GM12878 (cell line): ENCODE measurements at regions not wholly inside any gene's neighbourhood (a gene's known extent, or its start where the extent isn't known, plus 50 kb on each side); places are given as distances from the start of the nearest gene placed in this dataset.
"Not testable (repeated sequence)": the region's sequence is repeated elsewhere in the genome, so short reads cannot be mapped to it uniquely, and the experiment has no call there.

Experiments
- ATAC-seq: fragments of 200-7000 bp; cut with Tn5 transposase; 3 replicates; pipeline ENCODE4 v1.9.1; 2020; ENCODE audit warnings: mild to moderate bottlenecking, moderate library complexity
- BruUV-seq: library from RNA; stranded (reverse); fragments of 400-500 nt; replicated peaks from 2 replicates; lab custom pipeline; 2021; lab: Mats Ljungman, UMichigan
- CTCF ChIA-PET: fragments of 300-600 bp; sonication (Branson Sonifier 250); formaldehyde crosslinking; extraction: SDS; loops from one replicate; lab custom pipeline; 2021; ENCODE audit warnings: inconsistent platforms; lab: Yijun Ruan, JAX
- POLR2A ChIA-PET: fragments of 350-600 bp; formaldehyde crosslinking; extraction: SDS; loops from one replicate; lab custom pipeline; 2021; ENCODE audit warnings: inconsistent platforms; lab: Charles Lee
- RAD21 ChIA-PET: fragments of 300-600 bp; sonication (Branson Sonifier 250); formaldehyde crosslinking; loops from one replicate; lab custom pipeline; 2023; ENCODE audit warnings: antibody characterized with exemption; ENCODE audit not compliant: unreplicated experiment; lab: Charles Lee
- SMC1A ChIA-PET: fragments of 300-600 bp; sonication (Branson Sonifier 250); formaldehyde crosslinking; loops from one replicate; lab custom pipeline; 2023; ENCODE audit not compliant: unreplicated experiment, uncharacterized antibody; lab: Charles Lee
- DNase-seq: peaks from one replicate; pipeline ENCODE4 v3.0.0-alpha.2; 2011; ENCODE audit warnings: low read depth, low spot score
- FAIRE-seq: peaks from 3 replicates; lab custom pipeline; 2011; peaks lifted over from hg19 to GRCh38; lab: Jason Lieb, UNC
- H2AFZ ChIP-seq: 2 replicates; pipeline ENCODE4 v1.6.0; 2011; ENCODE audit warnings: low read depth, low read length, control low read depth; ENCODE audit not compliant: control insufficient read depth
- H3K27ac ChIP-seq: 2 replicates; pipeline ENCODE4 v1.5.1; 2011; ENCODE audit warnings: control low read depth; ENCODE audit not compliant: control insufficient read depth, insufficient read depth
- H3K27me3 ChIP-seq, 2 experiments: replicated peaks in 1 of 2; 2 replicates each; pipeline versions ENCODE4 v1.6.0 to v1.6.1; 2011; ENCODE audit warnings: low read length in 1 of 2; ENCODE audit not compliant: control insufficient read depth in 2 of 2, insufficient read depth in 2 of 2
- H3K36me3 ChIP-seq, 2 experiments: 2 replicates each; pipeline ENCODE4 v1.5.1; 2011; ENCODE audit warnings: low read length in 1 of 2; ENCODE audit not compliant: control insufficient read depth in 2 of 2, insufficient read depth in 2 of 2
- H3K4me1 ChIP-seq: 2 replicates; pipeline ENCODE4 v1.6.1; 2011; ENCODE audit warnings: mild to moderate bottlenecking, low read length, moderate library complexity, mixed read lengths; ENCODE audit not compliant: control insufficient read depth, insufficient read depth
- H3K4me2 ChIP-seq: 2 replicates; pipeline ENCODE4 v1.6.0; 2011; ENCODE audit warnings: control low read depth; ENCODE audit not compliant: control insufficient read depth, insufficient read depth
- H3K4me3 ChIP-seq: fragments of 200-600 bp; sonication (generic); 2 replicates; pipeline ENCODE4 v1.5.1; 2016
- H3K79me2 ChIP-seq: 2 replicates; pipeline ENCODE4 v1.6.0; 2011; ENCODE audit warnings: low read length; ENCODE audit not compliant: control insufficient read depth, insufficient read depth
- H3K9ac ChIP-seq: 2 replicates; pipeline ENCODE4 v1.8.0; 2011; ENCODE audit warnings: low read length, control low read depth, mixed read lengths; ENCODE audit not compliant: control insufficient read depth, insufficient read depth
- H3K9me3 ChIP-seq: replicated peaks from 3 replicates; pipeline ENCODE4 v1.5.1; 2011; ENCODE audit warnings: mild to moderate bottlenecking, low read length; ENCODE audit not compliant: control insufficient read depth, insufficient read depth
- H4K20me1 ChIP-seq: 2 replicates; pipeline ENCODE4 v1.6.0; 2011; ENCODE audit not compliant: control insufficient read depth, insufficient read depth
- IKZF1 ChIP-seq: fragments of 450-650 bp; conservative IDR thresholded peaks from 2 replicates; pipeline ENCODE4 v1.6.1; 2017; ENCODE audit warnings: antibody characterized with exemption, mild to moderate bottlenecking
- TARDBP ChIP-seq: IDR thresholded peaks from 2 replicates; pipeline ENCODE4 v1.6.1; 2016; ENCODE audit warnings: borderline replicate concordance
- WGBS: methylation state at CpG from one replicate; pipeline ENCODE4 v1.1.6; 2016; ENCODE audit warnings: low lambda C conversion rate; ENCODE audit not compliant: insufficient replicate concordance, insufficient coverage; ENCODE audit errors: missing lambda C conversion rate; 5-methylcytosine and 5-hydroxymethylcytosine counted together
- in situ Hi-C: fragments of 300-500 bp; cut with MboI; formaldehyde crosslinking; loops from 9 replicates; pipeline ENCODE4 v1.14.3; 2018; ENCODE audit warnings: mixed read lengths
- intact Hi-C: fragments of 100-400 bp; cut with micrococcal nuclease; formaldehyde crosslinking; loops from one replicate; pipeline ENCODE4 v1.14.2; 2022; ENCODE audit not compliant: unreplicated experiment

GRCh38 chr1:224013626-224014329, 100.1 kb upstream of the FBXO28 start:
- RAD21 ChIA-PET, intact Hi-C loops, SMC1A ChIA-PET, ATAC-seq, POLR2A ChIA-PET, H3K27ac ChIP-seq, H3K4me2 ChIP-seq, FAIRE-seq: not testable (repeated sequence)
- WGBS, result 76% methylated on average over 28 of the region's 28 CpGs
- peak; percentile 14; the same call in 1 of the 2 replicates for TF ChIP-seq TARDBP
- TF ChIP-seq, all 136 proteins: peak for 1; not testable (repeated sequence) for 135
- H3K79me2 ChIP-seq, H2AFZ ChIP-seq, in situ Hi-C loops, DNase-seq, H4K20me1 ChIP-seq, CTCF ChIA-PET, H3K4me3 ChIP-seq, H3K36me3 ChIP-seq, H3K9ac ChIP-seq, H3K4me1 ChIP-seq, H3K27me3 ChIP-seq: not testable (repeated sequence)
- TSS peak; percentile 66 for BruUV-seq
- H3K9me3 ChIP-seq, result peaks cover 15% of the 10 kb centered on the region

DNA sequence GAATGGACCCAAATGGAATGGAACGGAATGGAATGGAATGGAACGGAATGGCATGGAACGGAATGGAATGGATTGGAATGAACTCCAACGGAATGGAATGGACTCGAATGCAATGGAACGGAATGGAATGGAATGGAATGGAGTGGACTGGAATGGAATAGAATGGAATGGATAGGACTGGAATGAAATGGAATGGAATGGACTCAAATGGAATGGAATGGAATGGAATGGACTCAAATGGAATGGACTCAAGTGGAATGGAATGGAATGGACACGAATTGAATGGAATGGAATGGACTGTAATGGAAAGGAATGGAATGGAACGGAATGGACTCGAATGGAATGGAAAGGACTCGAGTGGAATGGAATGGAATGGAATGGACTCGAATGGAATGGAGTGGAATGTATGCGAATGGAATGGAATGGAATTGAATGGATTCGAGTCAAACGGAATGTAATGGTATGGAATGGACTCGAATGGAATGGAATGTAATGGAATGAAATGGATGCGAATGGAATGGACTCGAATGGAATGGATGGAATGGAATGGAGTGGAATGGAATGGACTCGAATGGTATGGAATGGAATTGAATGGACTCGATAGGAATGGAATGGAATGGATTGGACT, 101.0 kb upstream of the FBXO28 start:
- H3K36me3 ChIP-seq, H3K27me3 ChIP-seq, H3K79me2 ChIP-seq, ATAC-seq, in situ Hi-C loops, H3K4me1 ChIP-seq, H4K20me1 ChIP-seq, POLR2A ChIA-PET, H3K4me2 ChIP-seq, CTCF ChIA-PET, intact Hi-C loops, BruUV-seq, DNase-seq, H3K27ac ChIP-seq, RAD21 ChIA-PET, H2AFZ ChIP-seq, FAIRE-seq, H3K4me3 ChIP-seq, SMC1A ChIA-PET, H3K9ac ChIP-seq: not testable (repeated sequence)
- peak; percentile 20; the same call in 1 of the 2 replicates for TF ChIP-seq IKZF1
- 88% methylated on average over 19 of the region's 19 CpGs for WGBS
- H3K9me3 ChIP-seq, result peaks cover 15% of the 10 kb centered on the region
